ENCODE measurements at regions not wholly inside any gene's neighbourhood (a gene's known extent, or its start where the extent isn't known, plus 50 kb on each side); places are given as distances from the start of the nearest gene placed in this dataset.
"Not testable (repeated sequence)": the region's sequence is repeated elsewhere in the genome, so short reads cannot be mapped to it uniquely, and the experiment has no call there.

- not testable (repeated sequence) for TF ChIP-seq CTCF, POLR2A (IDR thresholded peaks at IDR 0.05)
These were observed 201.6 kb downstream of the USP22 start for GRCh38 chr17:20840987-20841865.
